HEK293T (cell line): ENCODE measurements at regions not wholly inside any gene's neighbourhood (a gene's known extent, or its start where the extent isn't known, plus 50 kb on each side); places are given as distances from the start of the nearest gene placed in this dataset.

ENCODE experiments used
- CTCF ChIA-PET: fragments of 350-600 bp; formaldehyde crosslinking; extraction: SDS; loops from one replicate; lab custom pipeline; 2021; ENCODE audit warnings: antibody characterized with exemption, inconsistent platforms; lab: Yijun Ruan, JAX
- POLR2A ChIA-PET: fragments of 350-600 bp; formaldehyde crosslinking; extraction: SDS; loops from one replicate; lab custom pipeline; 2020; ENCODE audit warnings: antibody characterized with exemption, inconsistent platforms; lab: Yijun Ruan, JAX
- DNase-seq: peaks from one replicate; pipeline ENCODE4 v3.0.0; 2012; ENCODE audit warnings: mixed read lengths; ENCODE audit errors: extremely low spot score
- ARNT ChIP-seq: fragments of 450-650 bp; IDR thresholded peaks from 2 replicates; pipeline ENCODE4 v1.6.1; 2017; ENCODE audit warnings: mild to moderate bottlenecking
- BHLHE40 ChIP-seq: fragments of 450-650 bp; IDR thresholded peaks from 2 replicates; pipeline ENCODE4 v1.6.1; 2016; ENCODE audit warnings: mild to moderate bottlenecking, moderate library complexity, borderline replicate concordance
- CTBP1 ChIP-seq: fragments of 450-650 bp; IDR thresholded peaks from 2 replicates; pipeline ENCODE4 v1.6.1; 2016; ENCODE audit warnings: borderline replicate concordance
- ELF4 ChIP-seq: fragments of 450-650 bp; IDR thresholded peaks from 2 replicates; pipeline ENCODE4 v1.6.1; 2017; ENCODE audit warnings: antibody characterized with exemption
- FOXA1 ChIP-seq: fragments of 450-650 bp; IDR thresholded peaks from 2 replicates; pipeline ENCODE4 v1.6.1; 2016; ENCODE audit warnings: mild to moderate bottlenecking
- FOXK2 ChIP-seq: fragments of 450-650 bp; IDR thresholded peaks from 2 replicates; pipeline ENCODE4 v1.6.1; 2016; ENCODE audit warnings: mild to moderate bottlenecking
- FOXM1 ChIP-seq: fragments of 450-650 bp; IDR thresholded peaks from 2 replicates; pipeline ENCODE4 v1.6.1; 2017; ENCODE audit warnings: mild to moderate bottlenecking, borderline replicate concordance
- HDGF ChIP-seq: fragments of 450-650 bp; IDR thresholded peaks from 2 replicates; pipeline ENCODE4 v1.6.1; 2017; ENCODE audit warnings: antibody characterized with exemption, borderline replicate concordance
- L3MBTL2 ChIP-seq: fragments of 450-650 bp; conservative IDR thresholded peaks from 2 replicates; pipeline ENCODE4 v1.6.1; 2016; ENCODE audit warnings: mild to moderate bottlenecking
- LEF1 ChIP-seq: fragments of 450-650 bp; IDR thresholded peaks from 2 replicates; pipeline ENCODE4 v1.6.1; 2017; ENCODE audit warnings: mild to moderate bottlenecking, borderline replicate concordance
- NFRKB ChIP-seq: fragments of 450-650 bp; IDR thresholded peaks from 2 replicates; pipeline ENCODE4 v1.6.1; 2016; ENCODE audit warnings: mild to moderate bottlenecking, moderate library complexity
- PKNOX1 ChIP-seq: fragments of 450-650 bp; IDR thresholded peaks from 2 replicates; pipeline ENCODE4 v1.6.1; 2016
- SP1 ChIP-seq: fragments of 450-650 bp; IDR thresholded peaks from 2 replicates; pipeline ENCODE4 v1.6.1; 2017
- SUZ12 ChIP-seq: fragments of 450-650 bp; IDR thresholded peaks from 2 replicates; pipeline ENCODE4 v1.6.1; 2016; ENCODE audit warnings: mild to moderate bottlenecking
- TARDBP ChIP-seq: fragments of 450-650 bp; IDR thresholded peaks from 2 replicates; pipeline ENCODE4 v1.6.1; 2016
- ZNF384 ChIP-seq: fragments of 450-650 bp; IDR thresholded peaks from 2 replicates; pipeline ENCODE4 v1.6.1; 2016

GRCh38 chr1:17965515-17966100 is 142.0 kb upstream of the IGSF21 start:
- ChIA-PET POLR2A (no interaction called here), CTCF (no interaction called here)
- no peak for DNase-seq
- TF ChIP-seq PKNOX1 (no peak), LEF1 (no peak), ZNF384 (no peak), SP1 (no peak), ELF4 (no peak), HDGF (no peak), CTBP1 (no peak), BHLHE40 (no peak), L3MBTL2 (no peak), FOXM1 (no peak), FOXA1 (no peak), FOXK2 (no peak), ARNT (no peak)

GRCh38 chr1:17966341-17966740 is 141.3 kb upstream of the IGSF21 start:
- CTCF ChIA-PET = no interaction called here
- TF ChIP-seq ARNT (no peak), FOXM1 (no peak), BHLHE40 (no peak), SP1 (no peak), ZNF384 (no peak)
- DNase-seq = no peak
- POLR2A ChIA-PET = no interaction called here

GRCh38 chr1:17967623-17968255 is 139.9 kb upstream of the IGSF21 start:
- no peak for TF ChIP-seq FOXA1
- no peak for TF ChIP-seq CTBP1
- TF ChIP-seq BHLHE40 = no peak
- TF ChIP-seq ELF4 = no peak
- TF ChIP-seq PKNOX1 = no peak
- no peak for TF ChIP-seq L3MBTL2
- TF ChIP-seq SUZ12 = no peak
- TF ChIP-seq ARNT = no peak
- TF ChIP-seq FOXM1 = no peak
- TF ChIP-seq TARDBP = no peak
- TF ChIP-seq NFRKB = no peak
- no peak for TF ChIP-seq ZNF384
- TF ChIP-seq LEF1 = no peak
- TF ChIP-seq HDGF = no peak
- no peak for TF ChIP-seq FOXK2
- ChIA-PET CTCF (no interaction called here), POLR2A (no interaction called here)
- no peak for DNase-seq

- ChIA-PET POLR2A (no interaction called here), CTCF (interaction anchor here (0.6 kb wide), 1 partner anchor 129 kb away, joined by 3 read pairs; no protein-coding TSS in a partner anchor)
- TF ChIP-seq SP1 = no peak
- no peak for TF ChIP-seq FOXK2
- no peak for TF ChIP-seq FOXM1
- no peak for TF ChIP-seq ELF4
- TF ChIP-seq FOXA1 = no peak
- TF ChIP-seq ARNT = no peak
- no peak for TF ChIP-seq LEF1
- TF ChIP-seq L3MBTL2 = no peak
- TF ChIP-seq TARDBP = no peak
- TF ChIP-seq HDGF = no peak
- no peak for TF ChIP-seq PKNOX1
- TF ChIP-seq ZNF384 = no peak
- TF ChIP-seq BHLHE40 = no peak
- no peak for TF ChIP-seq SUZ12
- no peak for TF ChIP-seq NFRKB
- TF ChIP-seq CTBP1 = no peak
- DNase-seq = no peak
These were observed 136.8 kb upstream of the IGSF21 start for GRCh38 chr1:17970757-17971156.

GRCh38 chr1:17973694-17974093 is 133.9 kb upstream of the IGSF21 start:
- POLR2A ChIA-PET = no interaction called here
- no peak for DNase-seq
- CTCF ChIA-PET = no interaction called here
- TF ChIP-seq ZNF384 = no peak
- no peak for TF ChIP-seq NFRKB
- TF ChIP-seq HDGF = no peak
- TF ChIP-seq BHLHE40 = no peak
- TF ChIP-seq FOXA1 = no peak
- no peak for TF ChIP-seq FOXK2
- no peak for TF ChIP-seq LEF1
- TF ChIP-seq ARNT = no peak
- no peak for TF ChIP-seq CTBP1
- no peak for TF ChIP-seq TARDBP
- no peak for TF ChIP-seq FOXM1
- TF ChIP-seq SP1 = no peak
- TF ChIP-seq ELF4 = no peak
- no peak for TF ChIP-seq SUZ12
- TF ChIP-seq PKNOX1 = no peak
- TF ChIP-seq L3MBTL2 = no peak
